RWPE2 (cell line): ENCODE measurements at regions not wholly inside any gene's neighbourhood (a gene's known extent, or its start where the extent isn't known, plus 50 kb on each side); places are given as distances from the start of the nearest gene placed in this dataset.

ENCODE experiments used
- ATAC-seq: fragments of 200-7000 bp; cut with Tn5 transposase; 3 replicates; pipeline ENCODE4 v1.9.1; 2021; ENCODE audit warnings: low read depth
- DNase-seq: peaks from one replicate; pipeline ENCODE4 v3.0.0-alpha.2; 2020; ENCODE audit warnings: low spot score
- H3K27ac ChIP-seq: fragments of 450-650 bp; 2 replicates; pipeline ENCODE4 v1.5.1; 2017; ENCODE audit warnings: mild to moderate bottlenecking; ENCODE audit not compliant: poor library complexity, severe bottlenecking
- H3K27me3 ChIP-seq: fragments of 250-450 bp; sonication (Bioruptor Pico); 2 replicates; pipeline ENCODE4 v1.5.1; 2021; ENCODE audit warnings: mild to moderate bottlenecking, moderate library complexity; ENCODE audit not compliant: insufficient read depth, poor library complexity, severe bottlenecking
- H3K36me3 ChIP-seq: fragments of 250-450 bp; sonication (Bioruptor Pico); 2 replicates; pipeline ENCODE4 v1.5.1; 2020; ENCODE audit warnings: low read depth, mild to moderate bottlenecking, moderate library complexity
- H3K4me1 ChIP-seq: fragments of 250-450 bp; sonication (Bioruptor Pico); 2 replicates; pipeline ENCODE4 v1.5.1; 2021; ENCODE audit warnings: mild to moderate bottlenecking, moderate library complexity; ENCODE audit not compliant: insufficient read depth, poor library complexity, severe bottlenecking
- H3K4me3 ChIP-seq: fragments of 250-450 bp; sonication (Bioruptor Pico); 2 replicates; pipeline ENCODE4 v1.5.1; 2021; ENCODE audit warnings: mild to moderate bottlenecking, moderate library complexity; ENCODE audit not compliant: severe bottlenecking
- H3K9me3 ChIP-seq: fragments of 250-450 bp; sonication (Bioruptor Pico); 2 replicates; pipeline ENCODE4 v1.5.1; 2021; ENCODE audit warnings: mild to moderate bottlenecking, moderate library complexity; ENCODE audit not compliant: severe bottlenecking
- CTCF ChIP-seq: fragments of 450-650 bp; IDR thresholded peaks from one replicate; pipeline ENCODE4 v1.5.1; 2017; ENCODE audit warnings: mild to moderate bottlenecking, moderate library complexity; ENCODE audit not compliant: poor library complexity, severe bottlenecking

DNA sequence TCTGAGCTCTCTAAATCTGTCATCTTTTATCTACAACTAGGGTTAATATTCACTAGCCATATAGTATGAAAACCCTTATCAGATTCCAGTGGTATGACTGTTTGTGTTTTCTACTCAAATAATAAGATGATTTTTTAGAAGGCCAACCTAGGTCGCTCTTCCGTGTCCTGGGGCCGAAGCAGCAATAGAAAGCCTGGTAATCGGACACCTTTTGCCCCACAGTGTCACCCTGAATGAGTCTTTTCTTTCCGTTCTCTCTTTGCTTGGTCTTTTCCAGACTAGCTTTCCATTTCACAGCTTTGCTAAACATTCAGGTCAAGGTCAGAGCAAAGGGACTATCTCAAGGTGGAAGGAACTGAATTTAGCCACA lies 243.3 kb upstream of the ANKRD55 start:
- no peak for TF ChIP-seq CTCF
- H3K27ac ChIP-seq, result no peak overlapping the region
- no peaks in the 10 kb centered on the region for H3K4me1 ChIP-seq
- DNase-seq (no peak), ATAC-seq (no peak)
- H3K4me3 ChIP-seq, result no peak overlapping the region
- no peaks in the 10 kb centered on the region for H3K27me3 ChIP-seq
- no peaks in the 10 kb centered on the region for H3K9me3 ChIP-seq
- no peaks in the 10 kb centered on the region for H3K36me3 ChIP-seq

DNA sequence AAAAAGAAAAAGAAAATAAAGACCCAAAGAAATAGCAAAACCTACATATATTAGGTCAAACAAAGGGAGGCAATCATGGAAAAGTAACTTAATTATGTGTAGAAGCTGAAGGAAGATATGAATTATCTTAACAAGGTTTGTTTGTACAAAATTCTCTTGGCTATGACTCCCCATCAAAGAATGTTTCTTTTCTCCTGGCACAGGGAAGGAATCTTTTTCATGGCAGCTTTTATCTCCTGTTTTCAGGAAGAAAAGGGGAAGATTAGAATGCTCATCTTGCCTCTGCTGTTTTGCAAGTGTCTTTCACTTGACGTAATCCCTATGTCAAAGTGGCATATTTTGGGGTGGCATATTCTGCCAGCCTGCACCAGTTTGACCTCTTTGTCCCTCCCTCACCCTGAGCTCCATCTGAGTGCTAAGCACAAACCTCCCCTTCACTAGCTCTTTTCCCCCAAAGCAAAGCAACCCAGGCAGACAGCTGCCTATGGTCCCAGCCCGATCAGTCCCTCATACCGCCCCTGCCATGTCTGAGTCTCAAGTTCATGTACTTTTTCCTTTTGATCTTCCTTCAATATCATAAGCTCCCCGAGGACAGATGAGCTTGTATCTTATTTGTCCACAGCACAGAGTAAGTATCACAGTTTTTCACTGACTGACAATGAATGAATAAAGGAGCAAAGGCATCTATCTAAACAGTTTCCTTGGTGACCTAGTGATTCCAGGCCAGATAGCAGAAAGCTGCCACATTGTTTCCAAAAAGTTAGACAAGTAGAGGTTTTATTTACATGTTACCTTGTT lies 242.8 kb upstream of the ANKRD55 start:
- TF ChIP-seq CTCF, result no peak
- H3K4me3 ChIP-seq, result no peak overlapping the region
- no peaks in the 10 kb centered on the region for H3K4me1 ChIP-seq

GRCh38 chr5:56471707-56472106 lies 238.6 kb upstream of the ANKRD55 start:
- Histone ChIP-seq H3K36me3 (no peaks in the 10 kb centered on the region), H3K9me3 (no peaks in the 10 kb centered on the region), H3K4me3 (no peak overlapping the region), H3K27me3 (no peaks in the 10 kb centered on the region), H3K27ac (no peak overlapping the region), H3K4me1 (no peaks in the 10 kb centered on the region)
- ATAC-seq (no peak), DNase-seq (no peak)
- no peak for TF ChIP-seq CTCF

More for the DNA sequence above, 242.8 kb upstream of the ANKRD55 start:
- DNase-seq, result no peak
- no peaks in the 10 kb centered on the region for H3K36me3 ChIP-seq
- no peaks in the 10 kb centered on the region for H3K27me3 ChIP-seq
- no peak for ATAC-seq
- no peaks in the 10 kb centered on the region for H3K9me3 ChIP-seq
- no peak overlapping the region for H3K27ac ChIP-seq

- no peak for TF ChIP-seq CTCF
- no peak for DNase-seq
- H3K27ac ChIP-seq, result no peak overlapping the region
- no peaks in the 10 kb centered on the region for H3K36me3 ChIP-seq
- H3K4me3 ChIP-seq, result no peak overlapping the region
- H3K27me3 ChIP-seq, result no peaks in the 10 kb centered on the region
- no peak for ATAC-seq
- no peaks in the 10 kb centered on the region for H3K9me3 ChIP-seq
- H3K4me1 ChIP-seq, result no peaks in the 10 kb centered on the region
Observed at GRCh38 chr5:56470007-56470406, 236.9 kb upstream of the ANKRD55 start.

GRCh38 chr5:56468277-56468676 lies 235.1 kb upstream of the ANKRD55 start:
- no peak for ATAC-seq
- TF ChIP-seq CTCF, result no peak

More at GRCh38 chr5:56468277-56468676, 235.1 kb upstream of the ANKRD55 start:
- Histone ChIP-seq H3K36me3 (no peaks in the 10 kb centered on the region), H3K4me3 (no peak overlapping the region), H3K27me3 (no peaks in the 10 kb centered on the region), H3K4me1 (no peaks in the 10 kb centered on the region), H3K9me3 (no peaks in the 10 kb centered on the region), H3K27ac (no peak overlapping the region)
- no peak for DNase-seq
